Cardiac fibroblast (primary cell): ENCODE measurements at regions not wholly inside any gene's neighbourhood (a gene's known extent, or its start where the extent isn't known, plus 50 kb on each side); places are given as distances from the start of the nearest gene placed in this dataset.

Experiments used
- DNase-seq, 2 donors: peaks; one replicate each; pipeline versions ENCODE4 v3.0.0 to v3.0.0-alpha.2; 2010; ENCODE audit warnings: low read depth in 2 of 2
- H3K4me3 ChIP-seq, 2 donors: replicated peaks in 1 of 2; 1 replicate in 1 of 2; 2 replicates in 1 of 2; pipeline ENCODE4 v1.5.1; 2011; ENCODE audit warnings: low read depth in 2 of 2, low read length in 2 of 2, mild to moderate bottlenecking in 2 of 2, moderate library complexity in 1 of 2
- TF ChIP-seq, protein P1 (sequence below): IDR thresholded peaks from one replicate; pipeline ENCODE4 v1.5.1; 2011; ENCODE audit warnings: low read depth, mild to moderate bottlenecking, low read length, inconsistent platforms

DNA sequence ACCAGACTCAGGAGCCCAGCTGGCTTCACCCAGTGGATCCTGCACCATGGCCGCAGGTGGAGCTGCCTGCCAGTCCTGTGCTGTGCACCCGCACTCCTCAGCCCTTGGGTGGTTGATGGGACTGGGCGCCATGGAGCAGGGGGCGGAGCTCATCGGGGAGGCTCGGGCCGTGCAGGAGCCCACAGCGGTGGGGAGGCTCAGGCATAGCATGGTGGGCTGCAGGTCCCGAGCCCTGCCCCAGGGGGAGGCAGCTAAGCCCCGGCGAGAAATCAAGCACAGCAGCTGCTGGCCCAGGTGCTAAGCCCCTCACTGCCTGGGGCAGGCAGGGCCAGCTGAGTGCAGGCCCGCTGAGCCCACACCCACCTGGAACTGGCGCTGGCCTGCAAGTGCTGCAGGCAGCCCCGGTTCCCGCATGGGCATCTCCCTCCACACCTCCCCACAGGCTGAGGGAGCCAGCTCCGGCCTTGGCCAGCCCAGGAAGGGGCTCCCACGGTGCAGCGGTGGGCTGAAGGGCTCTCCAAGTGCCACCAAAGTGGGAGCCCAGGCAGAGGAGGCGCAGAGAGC is 464.1 kb upstream of the DIPK2B start:
- no peak overlapping the region for H3K4me3 ChIP-seq
- TF ChIP-seq, protein P1, sequence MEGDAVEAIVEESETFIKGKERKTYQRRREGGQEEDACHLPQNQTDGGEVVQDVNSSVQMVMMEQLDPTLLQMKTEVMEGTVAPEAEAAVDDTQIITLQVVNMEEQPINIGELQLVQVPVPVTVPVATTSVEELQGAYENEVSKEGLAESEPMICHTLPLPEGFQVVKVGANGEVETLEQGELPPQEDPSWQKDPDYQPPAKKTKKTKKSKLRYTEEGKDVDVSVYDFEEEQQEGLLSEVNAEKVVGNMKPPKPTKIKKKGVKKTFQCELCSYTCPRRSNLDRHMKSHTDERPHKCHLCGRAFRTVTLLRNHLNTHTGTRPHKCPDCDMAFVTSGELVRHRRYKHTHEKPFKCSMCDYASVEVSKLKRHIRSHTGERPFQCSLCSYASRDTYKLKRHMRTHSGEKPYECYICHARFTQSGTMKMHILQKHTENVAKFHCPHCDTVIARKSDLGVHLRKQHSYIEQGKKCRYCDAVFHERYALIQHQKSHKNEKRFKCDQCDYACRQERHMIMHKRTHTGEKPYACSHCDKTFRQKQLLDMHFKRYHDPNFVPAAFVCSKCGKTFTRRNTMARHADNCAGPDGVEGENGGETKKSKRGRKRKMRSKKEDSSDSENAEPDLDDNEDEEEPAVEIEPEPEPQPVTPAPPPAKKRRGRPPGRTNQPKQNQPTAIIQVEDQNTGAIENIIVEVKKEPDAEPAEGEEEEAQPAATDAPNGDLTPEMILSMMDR = no peak
- DNase-seq = no peak

DNA sequence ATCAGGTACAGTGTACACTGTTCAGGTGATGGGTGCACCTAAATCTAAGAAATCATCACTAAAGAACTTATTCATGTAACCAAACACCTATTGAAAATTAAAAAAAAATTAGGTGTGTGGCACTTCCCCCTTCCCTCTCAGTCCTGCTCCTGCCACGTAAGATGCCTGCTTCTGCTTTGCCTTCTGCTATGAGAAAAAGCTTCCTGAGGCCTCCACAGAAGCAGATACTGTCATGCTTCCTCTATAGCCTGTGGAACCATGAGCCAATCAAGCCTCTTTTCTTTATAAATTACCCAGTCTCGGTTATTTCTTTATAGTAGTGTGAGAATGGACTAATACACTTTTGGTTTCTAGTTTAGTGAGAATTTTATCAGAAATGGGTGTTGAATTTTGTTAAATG is 459.8 kb upstream of the DIPK2B start:
- DNase-seq = no peak
- no peak overlapping the region for H3K4me3 ChIP-seq
- TF ChIP-seq, protein P1 = no peak

DNA sequence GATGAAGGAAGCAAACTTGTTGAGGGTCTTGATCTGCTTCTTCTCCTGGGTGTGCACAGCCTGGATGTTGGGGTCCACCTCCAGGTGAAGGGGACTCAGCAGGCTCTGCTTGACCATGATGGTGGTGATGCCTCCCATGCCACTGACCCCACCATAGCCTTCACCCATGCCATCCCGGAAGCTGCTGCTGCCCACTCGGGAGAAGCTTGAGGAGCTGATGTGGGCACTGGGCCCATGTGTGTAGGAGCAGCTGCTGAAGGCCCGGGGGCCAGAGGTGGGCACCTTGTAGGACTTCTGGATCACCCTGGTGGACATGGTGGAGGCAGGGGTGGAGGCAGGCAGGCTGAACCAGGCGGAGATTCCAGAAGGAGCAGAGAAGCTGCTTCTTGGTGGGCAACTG is 432.7 kb upstream of the DIPK2B start:
- DNase-seq = no peak
- TF ChIP-seq, protein P1 = no peak

DNA sequence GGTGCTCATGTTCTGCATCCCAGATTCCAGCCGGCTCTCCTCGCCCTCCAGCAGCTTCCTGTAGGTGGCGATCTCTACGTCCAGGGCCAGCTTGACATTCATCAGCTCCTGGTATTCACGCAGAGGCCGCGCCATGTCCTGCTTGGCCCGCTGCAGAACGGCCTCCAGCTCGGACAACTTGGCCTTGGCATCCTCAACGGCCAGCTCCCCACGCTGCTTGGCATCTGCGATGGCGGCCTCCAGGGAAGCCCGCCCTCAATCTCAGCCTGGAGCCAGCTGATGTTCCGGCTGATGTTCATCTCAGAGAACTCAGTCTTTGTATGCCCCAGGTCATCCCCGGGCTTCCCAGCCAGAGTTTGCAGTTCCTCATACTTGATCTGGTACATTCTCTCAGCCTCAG is 431.8 kb upstream of the DIPK2B start:
- TF ChIP-seq, protein P1 = no peak

More for the DNA sequence above, 432.7 kb upstream of the DIPK2B start:
- H3K4me3 ChIP-seq = no peak overlapping the region

DNA sequence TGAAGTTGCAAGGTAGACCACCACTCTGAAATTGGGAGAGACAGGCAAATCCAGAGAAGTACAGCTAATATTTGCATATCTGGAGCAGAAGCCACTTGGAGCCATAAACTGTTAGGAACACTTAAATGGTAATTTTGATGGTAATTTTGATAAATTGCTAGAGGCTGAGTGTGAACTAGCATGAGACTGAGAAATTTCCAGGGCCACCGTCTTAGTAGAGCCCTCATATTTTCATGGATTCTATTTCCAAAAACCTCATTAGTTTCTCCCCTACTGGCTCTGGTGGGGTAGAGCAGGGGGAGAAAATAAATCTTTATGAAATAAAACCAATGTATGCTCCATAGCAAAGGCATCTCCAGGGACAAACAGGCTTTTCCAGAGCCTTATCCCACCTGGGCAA is 429.4 kb upstream of the DIPK2B start:
- no peak overlapping the region for H3K4me3 ChIP-seq
- DNase-seq = no peak
- TF ChIP-seq, protein P1 = no peak

More for the DNA sequence above, 431.8 kb upstream of the DIPK2B start:
- no peak overlapping the region for H3K4me3 ChIP-seq
- DNase-seq = no peak

DNA sequence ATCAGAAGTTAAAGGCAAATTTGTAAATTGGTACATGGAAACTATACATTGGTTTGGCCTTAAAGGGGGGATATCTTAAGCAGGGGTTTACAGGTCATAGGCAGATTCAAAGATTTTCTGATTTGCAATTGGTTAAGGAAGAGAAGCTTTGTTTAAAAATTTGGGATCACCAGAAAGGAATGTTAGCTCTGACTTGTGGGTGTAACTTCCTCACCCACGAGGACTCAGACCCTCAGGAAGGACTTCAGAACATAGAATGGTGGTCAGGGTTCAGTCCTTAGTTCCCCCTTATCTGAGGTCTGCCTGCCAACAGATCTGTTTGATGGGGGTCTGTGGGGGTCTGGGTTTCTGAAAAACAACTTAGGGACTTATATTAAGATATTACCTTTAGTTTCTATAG is 427.4 kb upstream of the DIPK2B start:
- TF ChIP-seq, protein P1 = no peak
- no peak overlapping the region for H3K4me3 ChIP-seq
- DNase-seq = peak in 1 of 2 donors; percentile 39

DNA sequence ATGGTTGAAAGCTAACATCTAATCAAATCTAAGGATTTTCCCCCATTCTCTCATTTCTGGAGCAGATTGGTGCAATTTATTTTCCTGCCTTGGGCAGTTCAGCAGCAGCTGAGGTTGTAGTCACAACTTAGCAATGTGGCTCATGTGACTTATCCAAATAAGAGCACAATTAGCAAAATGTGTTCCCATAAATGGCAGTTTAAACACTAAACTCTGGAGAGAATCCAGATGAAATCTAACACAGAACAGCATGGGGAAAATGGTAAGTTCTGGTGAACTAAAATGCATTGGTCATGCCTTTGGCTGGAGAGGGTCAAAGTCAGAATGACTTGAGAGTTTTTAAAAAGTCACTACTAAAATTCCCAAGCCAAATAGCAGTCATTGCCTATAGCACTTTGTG is 422.6 kb upstream of the DIPK2B start:
- TF ChIP-seq, protein P1 = no peak
- DNase-seq = peak; percentile 79 to 84
- H3K4me3 ChIP-seq = no peak overlapping the region
